OCI-LY1 (cell line): ENCODE measurements at regions not wholly inside any gene's neighbourhood (a gene's known extent, or its start where the extent isn't known, plus 50 kb on each side); places are given as distances from the start of the nearest gene placed in this dataset.
"Not testable (repeated sequence)": the region's sequence is repeated elsewhere in the genome, so short reads cannot be mapped to it uniquely, and the experiment has no call there.

ENCODE experiments used
- H2AFZ ChIP-seq: fragments of 200-600 bp; sonication (generic), shearing (Covaris generic); 2 replicates; pipeline ENCODE4 v1.6.0; 2014; ENCODE audit warnings: antibody characterized with exemption, mild to moderate bottlenecking, low read length
- H3F3A ChIP-seq: fragments of 200-600 bp; sonication (generic), shearing (Covaris generic); 2 replicates; pipeline ENCODE4 v1.6.0; 2014; ENCODE audit warnings: mild to moderate bottlenecking, antibody characterized with exemption, low read length, moderate library complexity; ENCODE audit not compliant: insufficient read depth
- H3K27ac ChIP-seq: fragments of 200-600 bp; sonication (generic); 2 replicates; pipeline ENCODE4 v1.5.1; 2014; ENCODE audit warnings: low read length, mixed run types, mild to moderate bottlenecking, low read depth; ENCODE audit not compliant: poor library complexity, severe bottlenecking
- H3K27me3 ChIP-seq: fragments of 200-600 bp; sonication (generic); 2 replicates; pipeline ENCODE4 v1.6.0; 2014; ENCODE audit warnings: antibody characterized with exemption, mild to moderate bottlenecking, low read length, moderate library complexity; ENCODE audit not compliant: insufficient read depth
- H3K36me3 ChIP-seq: fragments of 200-600 bp; sonication (generic); 2 replicates; pipeline ENCODE4 v1.6.1; 2014; ENCODE audit warnings: mild to moderate bottlenecking, antibody characterized with exemption, low read length, moderate library complexity, mixed read lengths; ENCODE audit not compliant: insufficient read depth
- H3K4me1 ChIP-seq: fragments of 200-600 bp; sonication (generic); 2 replicates; pipeline ENCODE4 v1.5.1; 2014; ENCODE audit warnings: mild to moderate bottlenecking, low read length, moderate library complexity; ENCODE audit not compliant: insufficient read depth, severe bottlenecking
- H3K4me2 ChIP-seq: fragments of 200-600 bp; sonication (generic), shearing (Covaris generic); 2 replicates; pipeline ENCODE4 v1.6.1; 2014; ENCODE audit warnings: low read length
- H3K4me3 ChIP-seq: fragments of 200-600 bp; sonication (generic); 2 replicates; pipeline ENCODE4 v1.5.1; 2014; ENCODE audit warnings: low read length, low read depth, mild to moderate bottlenecking, mixed read lengths; ENCODE audit not compliant: poor library complexity, severe bottlenecking
- H3K79me2 ChIP-seq: fragments of 200-600 bp; shearing (Covaris generic); 2 replicates; pipeline ENCODE4 v1.6.1; 2016; ENCODE audit warnings: mixed run types, low read length, mixed read lengths; ENCODE audit not compliant: insufficient read depth
- H3K9ac ChIP-seq: fragments of 200-600 bp; sonication (generic), shearing (Covaris generic); 2 replicates; pipeline ENCODE4 v1.6.1; 2014; ENCODE audit warnings: mild to moderate bottlenecking, low read length, mixed read lengths
- H3K9me2 ChIP-seq: fragments of 200-600 bp; sonication (generic), shearing (Covaris generic); 2 replicates; pipeline ENCODE4 v1.6.1; 2014; ENCODE audit warnings: low read depth, mild to moderate bottlenecking, low read length, mixed read lengths
- H3K9me3 ChIP-seq: fragments of 200-600 bp; shearing (Covaris generic); 2 replicates; pipeline ENCODE4 v1.6.1; 2014; ENCODE audit warnings: low read length, mixed read lengths
- H4K20me1 ChIP-seq: fragments of 200-600 bp; sonication (generic), shearing (Covaris generic); 2 replicates; pipeline ENCODE4 v1.6.0; 2016; ENCODE audit warnings: mild to moderate bottlenecking, low read length; ENCODE audit not compliant: insufficient read depth
- CTCF ChIP-seq: fragments of 200-600 bp; sonication (generic), shearing (Covaris generic); IDR thresholded peaks from 2 replicates; pipeline ENCODE4 v1.5.1; 2017; ENCODE audit warnings: mild to moderate bottlenecking, antibody characterized with exemption, low read length, moderate library complexity, mixed read lengths
- EZH2 ChIP-seq: fragments of 200-600 bp; sonication (generic), shearing (Covaris generic); IDR thresholded peaks from 2 replicates; pipeline ENCODE4 v1.8.0; 2017; ENCODE audit warnings: borderline replicate concordance, mixed run types, mild to moderate bottlenecking, antibody characterized with exemption, low read length, moderate library complexity, mixed read lengths

- TF ChIP-seq EZH2 (no peak), CTCF (no peak)
- Histone ChIP-seq H3K9me2 (no peaks in the 10 kb centered on the region), H3K27me3 (no peaks in the 10 kb centered on the region), H3F3A (no peaks in the 10 kb centered on the region), H2AFZ (no peak overlapping the region), H3K4me2 (no peak overlapping the region), H3K79me2 (no peaks in the 10 kb centered on the region), H3K4me3 (no peak overlapping the region), H4K20me1 (no peaks in the 10 kb centered on the region), H3K36me3 (no peaks in the 10 kb centered on the region), H3K9ac (no peak overlapping the region), H3K4me1 (no peaks in the 10 kb centered on the region), H3K9me3 (no peaks in the 10 kb centered on the region), H3K27ac (no peak overlapping the region)
These were observed 118.6 kb upstream of the COP1 start for GRCh38 chr1:176325664-176326063.

DNA sequence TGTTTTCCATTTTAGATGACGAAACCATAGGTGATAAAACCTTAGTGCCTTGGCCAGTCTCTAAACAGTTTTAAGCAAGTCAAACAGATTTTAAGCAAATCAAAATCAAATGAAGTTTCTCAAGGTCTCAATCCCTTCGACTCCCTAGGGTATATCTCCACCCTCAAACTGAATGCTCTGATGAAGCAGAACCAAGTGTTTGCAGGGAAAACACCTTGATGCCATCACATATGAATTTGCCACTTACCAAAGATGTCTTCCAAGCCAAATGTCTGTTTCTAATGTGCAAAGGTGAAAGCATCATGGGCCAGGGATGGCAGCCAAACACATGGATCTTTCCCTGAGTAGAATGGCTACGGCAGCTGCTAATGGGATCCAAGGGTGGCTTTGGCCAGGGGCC, 116.4 kb upstream of the COP1 start:
- Histone ChIP-seq H3F3A (no peaks in the 10 kb centered on the region), H3K27me3 (no peaks in the 10 kb centered on the region), H2AFZ (no peak overlapping the region), H3K9me3 (no peaks in the 10 kb centered on the region), H3K4me2 (no peak overlapping the region), H3K36me3 (no peaks in the 10 kb centered on the region), H3K4me1 (no peaks in the 10 kb centered on the region), H4K20me1 (no peaks in the 10 kb centered on the region), H3K9me2 (no peaks in the 10 kb centered on the region), H3K9ac (no peak overlapping the region), H3K79me2 (no peaks in the 10 kb centered on the region), H3K27ac (no peak overlapping the region), H3K4me3 (no peak overlapping the region)
- TF ChIP-seq EZH2 (no peak), CTCF (no peak)

GRCh38 chr1:176315519-176316220, 108.6 kb upstream of the COP1 start:
- Histone ChIP-seq H3K4me1 (no peaks in the 10 kb centered on the region), H3K27ac (no peak overlapping the region), H3K27me3 (no peaks in the 10 kb centered on the region), H3K4me2 (no peak overlapping the region), H3K4me3 (no peak overlapping the region), H3K9ac (no peak overlapping the region), H3K36me3 (no peaks in the 10 kb centered on the region), H4K20me1 (no peaks in the 10 kb centered on the region), H3F3A (no peaks in the 10 kb centered on the region), H3K9me3 (no peaks in the 10 kb centered on the region), H3K79me2 (no peaks in the 10 kb centered on the region), H3K9me2 (no peaks in the 10 kb centered on the region), H2AFZ (no peak overlapping the region)
- TF ChIP-seq CTCF (no peak), EZH2 (no peak)

DNA sequence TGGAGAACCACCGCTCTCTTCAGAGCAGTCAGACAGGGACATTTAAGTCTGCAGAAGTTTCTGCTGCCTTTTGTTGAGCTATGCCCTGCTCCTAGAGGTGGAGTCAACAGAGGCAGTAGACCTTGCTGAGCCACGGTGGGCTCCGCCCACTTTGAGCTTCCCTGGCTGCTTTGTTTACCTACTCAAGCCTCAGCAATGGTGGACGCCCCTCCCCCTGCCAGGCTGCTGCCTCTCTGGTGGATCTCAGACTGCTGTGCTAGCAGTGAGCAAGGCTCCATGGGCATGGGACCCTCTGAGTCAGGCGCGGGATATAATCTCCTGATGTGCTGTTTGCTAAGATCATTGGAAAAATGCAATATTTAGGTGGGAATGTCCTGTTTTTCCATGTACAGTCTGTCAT, 89.5 kb upstream of the COP1 start:
- not testable (repeated sequence) for H3K27ac ChIP-seq, H3K4me1 ChIP-seq, H3K9me2 ChIP-seq, H3K4me3 ChIP-seq, H3K36me3 ChIP-seq, H2AFZ ChIP-seq, H3F3A ChIP-seq, H4K20me1 ChIP-seq, H3K9ac ChIP-seq, H3K4me2 ChIP-seq, H3K79me2 ChIP-seq, H3K27me3 ChIP-seq, H3K9me3 ChIP-seq
